HG03060 (cell line): ENCODE measurements at regions not wholly inside any gene's neighbourhood (a gene's known extent, or its start where the extent isn't known, plus 50 kb on each side); places are given as distances from the start of the nearest gene placed in this dataset.
"Not testable (repeated sequence)": the region's sequence is repeated elsewhere in the genome, so short reads cannot be mapped to it uniquely, and the experiment has no call there.

Experiments
- ATAC-seq: cut with Tn5 transposase; IDR thresholded peaks from one replicate; pipeline ENCODE4 v1.9.1; 2021; ENCODE audit warnings: low read depth, moderate number of reproducible peaks; ENCODE audit not compliant: unreplicated experiment

DNA sequence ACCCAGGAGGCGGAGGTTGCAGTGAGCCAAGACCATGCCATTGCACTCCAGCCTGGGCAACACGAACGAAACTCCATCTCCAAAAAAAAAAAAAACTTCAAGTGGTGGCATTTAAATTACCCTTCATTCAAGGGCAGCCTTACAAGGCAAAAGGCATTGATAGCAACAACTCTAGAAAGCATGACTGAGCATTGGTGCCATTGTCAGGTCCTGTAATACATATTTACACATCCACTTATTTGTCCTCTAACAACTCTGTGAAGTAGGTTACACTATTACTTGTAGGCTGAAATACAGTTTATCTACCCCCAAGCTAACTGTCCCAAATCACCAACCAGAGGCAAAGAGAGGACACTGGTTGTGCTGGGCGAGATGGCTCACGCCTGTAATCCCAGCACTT, 52.7 kb upstream of the LARP1 start:
- no peak for ATAC-seq

DNA sequence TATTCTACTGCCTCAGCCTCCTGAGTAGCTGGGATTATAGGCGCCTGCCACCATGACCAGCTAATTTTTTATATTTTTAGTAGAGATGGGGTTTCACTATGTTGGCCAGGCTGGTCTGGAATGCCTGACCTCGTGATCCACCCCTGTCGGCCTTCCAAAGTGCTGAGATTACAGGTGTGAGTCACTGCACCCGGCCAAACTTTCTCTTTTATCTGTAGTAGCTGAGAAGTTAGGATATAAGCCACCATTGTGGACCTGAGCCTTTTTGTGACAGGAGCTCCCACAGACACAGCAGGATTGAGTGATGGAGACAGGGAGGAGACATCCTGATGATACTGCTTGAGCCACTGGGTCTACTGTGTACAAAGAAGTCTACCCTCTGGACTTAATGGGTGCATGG, 53.5 kb upstream of the LARP1 start:
- not testable (repeated sequence) for ATAC-seq

DNA sequence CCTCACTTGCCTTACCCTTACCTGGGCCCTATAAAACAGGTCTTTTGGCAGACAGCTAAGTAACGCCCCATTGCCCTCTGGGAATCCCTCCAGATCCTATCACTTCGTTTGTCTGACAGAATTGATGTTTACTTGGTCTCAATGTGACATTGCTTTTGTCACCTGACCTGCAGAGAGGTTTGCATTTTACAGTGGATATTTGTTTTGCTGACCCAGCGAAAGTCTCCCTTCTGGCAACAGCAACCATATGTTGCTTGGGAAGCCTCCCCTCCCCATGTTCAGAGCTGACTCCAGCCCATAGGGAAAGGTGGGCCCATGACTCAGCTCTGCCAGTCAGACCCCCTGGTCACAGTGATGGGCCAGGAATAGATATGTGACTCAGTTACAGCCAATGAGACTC, 54.0 kb upstream of the LARP1 start:
- ATAC-seq = no peak

DNA sequence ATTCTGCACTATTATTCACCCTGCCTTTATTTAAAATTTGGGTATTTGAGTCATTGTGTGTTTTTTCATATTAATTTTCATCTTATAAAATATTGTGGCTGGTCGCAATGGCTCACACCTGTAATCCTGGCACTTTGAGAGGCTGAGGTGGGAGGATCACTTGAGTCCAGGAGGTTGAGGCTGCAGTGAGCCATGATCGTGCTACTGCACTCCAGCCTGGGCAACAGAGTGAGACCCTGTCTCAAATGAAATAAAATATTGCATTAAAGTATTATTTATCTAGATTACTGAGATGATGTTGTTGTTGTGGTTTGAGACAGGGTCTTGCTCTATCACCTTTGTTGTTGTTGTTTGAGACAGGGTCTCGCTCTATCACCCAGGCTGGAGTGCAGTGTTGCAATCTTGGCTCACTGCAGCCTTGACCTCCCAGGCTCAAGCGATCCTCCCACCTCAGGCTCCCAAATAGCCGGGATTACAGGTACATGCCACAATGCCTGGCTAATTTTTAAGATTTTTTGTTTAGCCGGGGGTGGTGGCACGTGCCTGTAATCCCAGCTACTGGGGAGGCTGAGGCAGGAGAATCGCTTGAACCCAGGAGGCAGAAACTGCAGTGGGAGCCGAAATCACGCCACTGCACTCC, 54.8 kb upstream of the LARP1 start:
- not testable (repeated sequence) for ATAC-seq

DNA sequence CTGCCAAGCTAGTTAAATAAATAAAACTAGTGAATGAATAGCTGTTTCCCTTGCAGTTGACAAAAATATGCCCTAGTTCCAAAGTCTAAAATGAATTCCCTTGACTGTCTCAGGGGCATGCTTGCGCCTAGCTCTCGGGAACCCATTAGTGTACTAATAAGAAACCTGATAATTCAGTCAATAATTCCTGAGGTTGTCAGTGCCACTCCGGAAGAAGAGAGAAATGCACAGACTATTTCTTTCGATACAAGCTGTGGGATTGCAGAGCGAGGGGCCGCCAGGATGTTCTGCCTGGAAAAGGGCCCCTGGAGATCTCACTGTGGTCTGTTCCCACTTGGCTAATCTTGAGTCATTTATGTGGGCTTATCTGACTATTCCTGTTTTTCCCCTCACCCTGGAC, 56.4 kb upstream of the LARP1 start:
- no peak for ATAC-seq

DNA sequence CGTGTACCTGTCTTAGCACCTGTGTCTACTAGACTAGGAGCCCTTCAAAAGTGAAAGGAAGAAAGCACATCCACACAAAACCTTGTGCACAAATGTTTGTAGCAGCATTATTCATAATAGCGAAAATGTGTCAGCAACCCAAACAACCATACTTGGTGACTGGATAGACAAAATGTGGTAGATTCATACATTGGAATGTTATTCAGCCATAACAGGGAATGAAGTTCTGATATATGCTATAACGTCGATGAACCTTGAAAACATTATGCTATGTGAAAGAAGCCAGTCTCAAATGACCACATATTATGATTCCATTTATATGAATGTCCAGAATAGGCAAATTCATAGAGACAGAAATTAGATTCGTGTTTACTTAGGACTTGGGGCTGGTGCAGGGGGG, 57.8 kb upstream of the LARP1 start:
- no peak for ATAC-seq

DNA sequence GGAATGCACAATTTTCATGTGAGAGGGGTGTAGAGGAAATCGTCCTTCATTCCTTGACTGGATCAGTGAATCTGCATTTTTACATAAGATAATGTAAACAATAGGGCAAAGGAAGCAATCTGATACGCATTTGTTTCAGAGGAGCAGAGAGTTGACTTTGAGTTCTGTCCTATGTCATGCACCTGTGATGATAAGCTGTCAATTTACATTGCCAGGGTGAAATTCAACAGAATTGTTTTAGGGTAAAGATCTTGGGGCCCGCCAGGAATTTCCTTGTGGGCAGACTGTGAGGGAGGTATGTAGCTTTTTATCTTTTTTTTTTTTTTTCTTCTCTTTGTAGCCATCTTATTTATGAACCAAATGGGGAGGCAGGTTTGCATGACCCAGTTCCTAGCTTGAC, 58.3 kb upstream of the LARP1 start:
- ATAC-seq = no peak

DNA sequence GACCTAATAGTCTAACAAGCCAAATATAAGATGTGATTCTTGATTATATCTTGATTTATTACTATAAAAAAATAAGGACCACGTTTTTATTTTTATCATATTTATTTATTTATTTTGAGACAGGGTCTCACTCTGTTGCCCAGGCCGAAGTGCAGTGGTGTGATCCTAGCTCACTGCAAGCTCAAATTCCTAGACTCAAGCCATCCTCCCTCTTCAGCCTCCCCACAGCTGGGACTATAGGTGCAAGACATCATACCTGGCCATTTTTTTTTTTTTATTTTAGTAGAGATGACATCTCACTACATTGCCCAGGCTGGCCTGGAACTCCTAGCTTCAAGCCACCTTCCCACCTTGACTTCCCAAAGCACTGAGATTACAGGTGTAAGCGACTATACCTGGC, 61.0 kb upstream of the LARP1 start:
- ATAC-seq = no peak

DNA sequence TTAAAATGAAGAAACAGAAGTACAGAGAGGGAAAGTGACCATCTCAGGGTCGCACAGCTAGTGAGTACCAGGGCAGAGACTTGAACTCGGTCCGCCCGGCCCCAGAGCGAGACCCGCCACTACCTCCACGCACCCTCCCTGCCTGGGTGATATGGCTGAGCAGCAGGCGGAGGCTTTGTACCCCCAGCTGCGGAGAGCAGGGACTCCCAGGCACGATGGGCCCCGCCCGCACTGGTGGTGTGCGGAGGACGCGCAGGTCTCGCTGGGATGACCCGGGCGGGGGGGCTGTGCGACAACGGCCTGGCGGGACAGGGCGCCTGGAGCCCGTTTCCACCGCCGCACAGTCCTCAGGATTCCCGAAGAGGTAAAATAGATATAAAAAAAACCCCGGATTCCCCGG, 64.7 kb upstream of the LARP1 start:
- ATAC-seq = no peak

DNA sequence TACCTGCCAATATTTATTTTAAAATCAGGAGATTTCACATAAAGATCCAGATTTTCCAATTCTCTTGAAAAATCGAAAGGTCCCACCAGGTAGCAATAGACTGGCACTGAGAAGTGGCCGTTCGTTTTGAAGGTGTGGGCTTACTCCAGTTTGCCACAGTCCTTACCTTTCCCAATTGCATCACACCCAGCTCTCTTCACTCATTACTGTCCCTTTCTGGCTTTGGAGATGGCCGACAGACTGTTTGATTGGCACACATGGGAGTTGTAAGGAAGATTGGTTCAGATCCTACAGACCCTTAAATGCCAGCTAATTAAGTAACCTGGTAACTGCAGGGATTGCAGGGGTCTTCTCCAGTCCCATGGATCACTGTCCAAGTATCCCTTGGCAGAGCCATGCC, 68.7 kb upstream of the LARP1 start:
- ATAC-seq = no peak

DNA sequence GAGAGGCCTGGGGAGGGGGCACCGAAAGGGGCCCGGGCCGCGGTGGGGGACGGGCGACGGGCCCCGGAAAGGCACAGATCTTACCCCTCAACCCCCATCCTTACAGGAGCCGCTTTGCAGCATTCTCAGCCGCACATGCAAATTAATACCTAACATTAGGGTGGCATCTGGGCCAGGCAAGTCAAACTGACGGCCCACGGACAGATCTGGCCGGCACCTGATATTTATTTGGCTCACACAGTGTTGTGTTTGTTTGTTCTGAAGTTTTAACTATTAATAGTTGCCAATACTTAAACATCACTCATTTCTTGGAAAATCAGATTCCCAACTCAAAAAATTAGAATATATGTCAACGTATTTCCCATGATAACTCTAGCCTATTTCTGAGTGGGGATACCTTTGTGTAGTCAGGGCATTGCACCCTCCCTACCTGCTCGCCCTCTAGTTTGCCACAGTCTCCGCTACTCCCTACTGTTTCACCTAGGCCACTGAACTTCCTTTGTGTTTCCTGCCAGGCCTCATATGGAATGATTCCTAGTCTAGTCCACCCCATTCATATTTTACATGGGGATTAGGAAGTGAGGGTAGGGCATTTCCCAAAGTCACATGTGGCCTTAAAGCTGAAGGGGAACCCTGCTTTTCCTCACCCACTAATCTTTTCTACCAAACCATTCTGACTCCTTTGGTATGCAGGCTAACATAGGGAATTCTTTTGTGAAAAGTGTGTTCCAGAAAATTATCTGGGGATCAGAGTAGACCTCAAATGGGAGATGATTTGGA, 71.9 kb upstream of the LARP1 start:
- peak; percentile 52 for ATAC-seq

DNA sequence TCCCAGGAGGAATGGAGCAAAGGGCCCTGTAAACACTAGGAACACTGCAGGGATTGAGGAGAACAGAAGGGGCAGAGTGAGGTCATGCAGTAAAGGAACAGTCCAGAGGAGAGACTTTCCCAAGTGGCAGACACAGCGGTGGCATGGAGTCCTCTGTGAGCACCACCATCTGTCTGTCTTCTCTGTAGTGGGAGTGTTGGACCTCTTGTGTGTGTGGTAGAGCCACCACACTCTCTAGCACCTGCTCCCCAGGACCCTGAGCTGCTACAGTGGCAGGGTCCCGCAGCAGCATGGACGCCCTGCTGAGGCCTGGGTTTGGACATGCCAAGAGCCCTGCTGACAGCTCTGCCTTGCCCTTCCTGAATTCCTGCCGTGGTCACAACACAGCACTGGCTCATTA, 75.7 kb upstream of the LARP1 start:
- ATAC-seq = no peak

DNA sequence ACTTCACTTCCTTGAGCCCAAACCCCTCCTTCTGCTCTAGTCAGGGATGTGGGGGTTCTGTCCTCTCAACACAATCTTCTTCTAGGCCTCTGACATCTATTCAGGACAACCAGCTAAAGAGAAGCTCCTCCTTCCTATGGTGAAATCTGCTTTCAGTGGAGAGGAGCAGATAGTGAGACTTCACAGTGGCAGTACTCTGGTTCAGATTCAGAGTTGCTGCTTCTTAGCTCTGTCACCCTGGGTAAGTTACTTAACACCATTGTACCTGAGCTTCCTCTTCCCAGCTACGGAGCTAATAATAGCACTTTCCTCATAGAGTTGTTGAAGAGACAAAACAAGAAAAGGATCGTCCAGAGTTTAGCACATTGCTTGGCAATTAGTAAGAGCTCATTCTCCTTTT, 77.3 kb upstream of the LARP1 start:
- no peak for ATAC-seq

DNA sequence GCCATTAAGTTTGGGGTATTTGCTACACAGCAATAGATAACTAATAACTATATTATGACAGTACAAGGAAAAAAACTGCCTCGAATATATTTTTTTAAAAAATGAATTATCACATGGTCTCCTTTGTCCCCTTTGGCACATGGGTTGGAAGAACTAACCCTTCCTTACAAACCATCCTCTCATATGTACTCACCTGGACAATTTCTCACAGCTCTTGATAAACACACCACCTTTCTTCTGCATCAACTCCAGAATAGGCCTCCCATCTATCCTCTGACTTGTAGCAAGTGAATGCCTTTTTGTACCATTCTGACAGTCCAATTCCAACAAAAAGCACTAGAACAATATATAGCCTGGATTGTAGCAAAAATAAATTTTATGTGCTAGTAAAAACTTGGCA, 78.7 kb upstream of the LARP1 start:
- ATAC-seq = no peak

DNA sequence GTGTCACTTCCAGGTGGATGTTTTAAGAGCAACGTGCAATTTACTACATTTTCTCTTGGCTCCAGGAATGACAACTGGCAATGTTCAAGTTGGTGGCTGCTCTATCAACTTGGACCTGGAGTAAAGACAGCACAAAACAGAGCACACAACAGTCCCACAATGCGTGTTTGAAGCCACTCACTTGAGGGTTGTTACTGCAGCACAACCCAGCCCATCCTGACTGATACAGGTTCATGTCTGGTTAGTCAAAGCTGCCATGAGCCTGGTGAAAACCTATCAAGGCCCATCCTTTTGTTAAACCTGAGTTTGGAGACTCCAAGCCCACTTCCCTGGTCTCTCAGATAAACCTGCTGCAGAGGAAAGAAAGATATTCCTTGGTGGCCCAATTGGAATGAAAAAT, 81.1 kb upstream of the LARP1 start:
- ATAC-seq = no peak

DNA sequence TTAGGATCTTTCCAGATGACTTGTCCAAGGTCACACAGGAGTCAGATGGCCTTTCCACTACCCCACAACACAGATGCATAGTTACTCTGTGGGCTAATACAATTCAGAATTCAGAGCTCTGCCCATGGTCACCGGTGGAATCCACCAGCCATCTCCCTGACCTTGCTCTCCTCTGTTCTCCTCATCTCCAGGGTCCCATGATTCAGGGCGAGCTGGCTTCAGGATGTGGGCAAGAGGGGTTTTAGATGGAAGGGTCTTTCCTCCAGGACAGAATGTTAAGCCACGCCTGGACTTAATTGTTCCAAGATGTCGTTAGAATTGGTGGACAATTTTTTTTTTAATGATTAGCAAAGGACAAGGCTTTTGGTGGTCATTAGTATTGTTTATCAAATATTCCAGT, 81.7 kb upstream of the LARP1 start:
- no peak for ATAC-seq

DNA sequence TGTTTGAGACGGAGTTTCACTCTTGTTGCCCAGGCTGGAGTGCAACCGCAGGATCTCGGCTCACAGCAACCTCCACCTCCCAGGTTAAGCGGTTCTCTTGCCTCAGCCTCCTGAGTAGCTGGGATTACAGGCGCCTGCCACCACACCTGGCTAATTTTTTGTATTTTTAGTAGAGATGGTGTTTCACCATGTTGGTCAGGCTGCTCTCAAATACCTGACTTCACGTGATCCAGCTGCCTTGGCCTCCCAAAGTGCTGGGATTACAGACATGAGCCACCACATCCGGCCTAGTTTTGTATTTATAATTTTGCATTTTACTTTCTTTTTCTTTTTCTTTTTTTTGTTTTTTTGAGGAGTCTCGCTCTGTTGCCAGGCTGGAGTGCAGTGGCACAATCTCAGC, 85.3 kb upstream of the LARP1 start:
- not testable (repeated sequence) for ATAC-seq

DNA sequence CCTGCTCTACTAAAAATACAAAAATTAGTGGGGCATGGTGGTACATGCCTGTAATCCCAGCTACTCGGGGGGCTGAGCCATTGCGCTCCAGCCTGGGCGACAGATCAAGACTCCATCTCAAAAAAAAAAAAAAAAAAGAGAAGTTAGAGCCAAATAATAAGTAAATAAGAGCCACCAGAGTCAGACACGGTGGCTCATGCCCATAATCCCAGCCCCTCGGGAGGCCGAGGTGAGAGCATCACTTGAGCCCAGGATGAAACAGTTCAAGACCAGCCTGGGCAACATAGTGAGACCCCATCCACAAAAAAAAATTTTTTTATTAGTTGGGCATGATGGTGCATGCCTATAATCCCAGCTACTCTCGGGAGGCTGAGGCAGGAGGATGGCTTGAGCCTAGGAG, 85.8 kb upstream of the LARP1 start:
- ATAC-seq = no peak

DNA sequence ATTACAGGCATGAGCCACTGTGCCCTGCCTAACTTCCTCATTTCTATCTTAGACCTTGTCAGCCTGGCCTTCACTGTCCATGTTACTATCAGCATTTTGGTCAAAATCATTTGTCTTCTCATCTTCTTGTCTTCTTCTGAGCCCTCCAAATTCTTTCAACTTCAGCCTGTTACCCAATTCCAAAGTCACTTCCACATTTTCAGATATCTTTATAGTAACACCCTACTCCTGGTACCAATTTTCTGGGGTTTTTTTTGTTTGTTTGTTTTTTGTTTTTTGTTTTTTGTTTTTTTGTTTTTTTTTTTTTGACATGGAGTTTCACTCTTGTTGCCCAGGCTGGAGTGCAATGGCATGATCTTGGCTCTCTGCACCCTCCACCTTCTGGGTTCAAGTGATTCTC, 90.3 kb upstream of the LARP1 start:
- ATAC-seq = no peak

DNA sequence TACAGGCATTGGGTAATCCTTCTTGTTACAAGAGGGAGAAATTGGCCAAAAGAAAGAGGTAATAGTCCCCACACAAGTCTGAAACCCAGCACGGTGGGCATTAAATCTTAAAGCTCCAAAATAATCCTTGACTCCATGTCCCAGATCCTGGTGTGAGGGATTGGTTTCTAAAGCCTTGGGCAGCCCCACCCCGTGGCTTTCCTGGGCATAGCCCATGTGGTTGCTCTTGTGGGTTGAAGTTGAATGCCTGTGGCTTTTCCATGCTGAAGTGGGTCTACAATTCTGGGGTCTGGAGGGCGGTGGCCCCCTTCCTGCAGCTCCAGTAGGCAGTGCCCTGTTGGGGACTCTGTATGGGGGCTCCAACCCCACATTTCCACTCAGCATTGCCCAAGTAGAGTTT, 91.8 kb upstream of the LARP1 start:
- ATAC-seq = no peak

DNA sequence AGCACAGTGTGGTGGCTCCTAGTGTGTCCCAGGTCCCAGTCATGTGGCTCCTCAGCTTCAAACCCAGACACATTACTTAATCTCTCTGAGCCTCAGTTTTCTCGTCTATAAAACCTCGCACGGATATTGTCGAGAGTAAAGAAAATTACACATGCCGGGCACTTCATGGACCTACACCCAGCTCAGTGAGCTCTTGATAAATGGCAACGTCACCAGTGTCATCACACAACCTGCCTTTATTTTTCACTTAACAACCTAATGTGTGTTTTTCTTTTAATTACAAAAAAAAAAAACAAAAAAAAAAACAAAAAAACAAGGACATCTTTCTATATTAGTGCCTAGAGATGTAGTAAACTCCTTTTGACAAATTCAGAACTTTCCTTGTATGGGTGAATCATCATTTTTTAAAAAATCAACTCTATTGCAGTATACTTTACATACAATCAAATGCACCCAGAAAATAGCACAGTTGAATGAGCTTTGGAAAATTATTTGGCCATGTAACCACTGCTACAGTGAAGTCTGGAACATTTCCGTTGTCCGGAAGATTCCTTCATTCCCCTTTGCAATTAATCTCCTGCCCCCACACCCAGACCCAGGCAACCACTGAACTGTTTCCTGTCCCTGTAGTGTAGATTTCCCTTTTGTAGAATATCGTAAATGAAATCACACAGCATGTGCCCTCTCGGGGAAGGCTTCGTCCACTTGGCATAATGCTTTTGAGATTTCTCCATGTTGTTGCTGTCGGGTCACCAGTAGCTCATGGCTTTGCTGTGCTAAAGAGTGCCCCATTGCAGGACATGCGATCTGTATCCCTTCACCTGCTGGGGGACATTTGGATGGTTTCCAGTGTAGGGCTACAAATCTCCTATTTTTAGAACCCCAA, 100.4 kb upstream of the LARP1 start:
- no peak for ATAC-seq
